IMR-90 (cell line): ENCODE measurements at regions not wholly inside any gene's neighbourhood (a gene's known extent, or its start where the extent isn't known, plus 50 kb on each side); places are given as distances from the start of the nearest gene placed in this dataset.

Experiments
- ATAC-seq: fragments of 200-7000 bp; cut with Tn5 transposase; 2 replicates; pipeline ENCODE4 v1.9.1; 2020; ENCODE audit warnings: low read depth, mild to moderate bottlenecking, moderate library complexity
- BruUV-seq: library from RNA; stranded (reverse); fragments of 400-500 nt; replicated peaks from 2 replicates; lab custom pipeline; 2021; lab: Mats Ljungman, UMichigan
- CTCF ChIA-PET: fragments of 300-600 bp; formaldehyde crosslinking; extraction: SDS; loops from one replicate; lab custom pipeline; 2021; ENCODE audit warnings: antibody characterized with exemption; lab: Yijun Ruan, JAX
- POLR2A ChIA-PET: fragments of 300-600 bp; sonication (Branson Sonifier 250); formaldehyde crosslinking; loops from one replicate; lab custom pipeline; 2022; ENCODE audit warnings: antibody characterized with exemption; ENCODE audit not compliant: unreplicated experiment; lab: Charles Lee
- DNase-seq: peaks from one replicate; pipeline ENCODE4 v3.0.0; 2013
- H2AFZ ChIP-seq: replicated peaks from 2 replicates; pipeline ENCODE3; 2013; ENCODE audit warnings: low read length, mild to moderate bottlenecking; ENCODE audit not compliant: poor library complexity
- H2AK5ac ChIP-seq: 2 replicates; pipeline ENCODE4 v1.6.1; 2013; ENCODE audit warnings: low read depth, low read length, inconsistent platforms
- H2AK9ac ChIP-seq: replicated peaks from 2 replicates; pipeline ENCODE3; 2013; ENCODE audit warnings: mild to moderate bottlenecking, low read depth, low read length, moderate library complexity; ENCODE audit not compliant: poor library complexity
- H2BK120ac ChIP-seq: 2 replicates; pipeline ENCODE4 v1.6.1; 2013; ENCODE audit warnings: low read depth, low read length, inconsistent platforms
- H2BK15ac ChIP-seq: 3 replicates; pipeline ENCODE4 v1.6.1; 2013; ENCODE audit warnings: low read depth, low read length, inconsistent platforms
- H2BK20ac ChIP-seq: 2 replicates; pipeline ENCODE4 v1.6.1; 2013; ENCODE audit warnings: low read depth, mild to moderate bottlenecking, inconsistent platforms, low read length, moderate library complexity
- H2BK5ac ChIP-seq: 2 replicates; pipeline ENCODE4 v1.6.1; 2013; ENCODE audit warnings: mild to moderate bottlenecking, low read depth, low read length, inconsistent platforms; ENCODE audit not compliant: poor library complexity, severe bottlenecking
- H3K14ac ChIP-seq: replicated peaks from 2 replicates; pipeline ENCODE4 v1.6.1; 2013; ENCODE audit warnings: low read depth, low read length, inconsistent platforms
- H3K18ac ChIP-seq: 2 replicates; pipeline ENCODE4 v1.6.1; 2013; ENCODE audit warnings: low read depth, low read length, control low read depth
- H3K23ac ChIP-seq: 2 replicates; pipeline ENCODE4 v1.6.1; 2013; ENCODE audit warnings: low read depth, low read length, inconsistent platforms
- H3K27ac ChIP-seq: 2 replicates; pipeline ENCODE4 v1.5.1; 2013; ENCODE audit warnings: mild to moderate bottlenecking, control low read depth, low read length; ENCODE audit not compliant: insufficient read depth
- H3K27me3 ChIP-seq: 2 replicates; pipeline ENCODE4 v1.6.1; 2013; ENCODE audit warnings: low read length; ENCODE audit not compliant: control insufficient read depth, insufficient read depth
- H3K36me3 ChIP-seq: 2 replicates; pipeline ENCODE4 v1.6.1; 2013; ENCODE audit warnings: low read length, mixed read lengths; ENCODE audit not compliant: control insufficient read depth, insufficient read depth
- H3K4ac ChIP-seq: 2 replicates; pipeline ENCODE4 v1.6.1; 2013; ENCODE audit warnings: low read depth, low read length, inconsistent platforms
- H3K4me1 ChIP-seq: 2 replicates; pipeline ENCODE4 v1.6.1; 2013; ENCODE audit warnings: low read length, mixed read lengths; ENCODE audit not compliant: control insufficient read depth, insufficient read depth
- H3K4me2 ChIP-seq: 2 replicates; pipeline ENCODE4 v1.6.1; 2013; ENCODE audit warnings: low read depth, mild to moderate bottlenecking, control low read depth, low read length, moderate library complexity
- H3K4me3 ChIP-seq: 2 replicates; pipeline ENCODE4 v1.5.1; 2013; ENCODE audit warnings: low read depth, mild to moderate bottlenecking, control low read depth, low read length, moderate library complexity; ENCODE audit not compliant: insufficient read depth
- H3K56ac ChIP-seq: 2 replicates; pipeline ENCODE4 v1.6.1; 2013; ENCODE audit warnings: low read length, inconsistent platforms; ENCODE audit not compliant: insufficient read depth; ENCODE audit errors: extremely low read depth
- H3K79me1 ChIP-seq, 2 experiments: 2 replicates each; pipeline ENCODE4 v1.6.1; 2013; ENCODE audit warnings: low read length in 2 of 2, inconsistent platforms in 1 of 2, low read depth in 1 of 2
- H3K9ac ChIP-seq: 2 replicates; pipeline ENCODE4 v1.6.1; 2013; ENCODE audit warnings: low read depth, low read length, control low read depth
- H3K9me1 ChIP-seq: 2 replicates; pipeline ENCODE4 v1.6.1; 2013; ENCODE audit warnings: low read length, inconsistent platforms; ENCODE audit not compliant: insufficient read depth
- H3K9me3 ChIP-seq: 2 replicates; pipeline ENCODE4 v1.6.1; 2013; ENCODE audit warnings: low read length; ENCODE audit not compliant: control insufficient read depth, insufficient read depth
- H4K20me1 ChIP-seq: 2 replicates; pipeline ENCODE4 v1.6.1; 2013; ENCODE audit warnings: low read length, inconsistent platforms; ENCODE audit not compliant: insufficient read depth
- H4K5ac ChIP-seq: 2 replicates; pipeline ENCODE4 v1.6.1; 2013; ENCODE audit warnings: mild to moderate bottlenecking, low read depth, low read length, control low read depth
- H4K8ac ChIP-seq, 2 experiments: 2 replicates each; pipeline ENCODE4 v1.6.1; 2013; ENCODE audit warnings: low read depth in 2 of 2, low read length in 2 of 2, control low read depth in 1 of 2, inconsistent platforms in 1 of 2
- H4K91ac ChIP-seq: 2 replicates; pipeline ENCODE4 v1.6.1; 2013; ENCODE audit warnings: low read depth, low read length, inconsistent platforms; ENCODE audit not compliant: insufficient read depth
- BHLHE40 ChIP-seq: fragments of 150-350 bp; IDR thresholded peaks from 2 replicates; pipeline ENCODE4 v1.6.1; 2016; ENCODE audit warnings: mild to moderate bottlenecking, low read depth, low read length
- CEBPB ChIP-seq: IDR thresholded peaks from 2 replicates; pipeline ENCODE4 v1.6.1; 2012; ENCODE audit warnings: low read depth, low read length, improper control_type of control experiment
- CHD1 ChIP-seq: IDR thresholded peaks from 2 replicates; pipeline ENCODE4 v1.6.1; 2012; ENCODE audit warnings: low read depth, low read length, improper control_type of control experiment
- CTCF ChIP-seq: conservative IDR thresholded peaks from 2 replicates; pipeline ENCODE4 v1.5.1; 2012; ENCODE audit warnings: mild to moderate bottlenecking, low read depth, low read length, improper control_type of control experiment
- FOS ChIP-seq: fragments of 150-350 bp; IDR thresholded peaks from 2 replicates; pipeline ENCODE4 v1.6.1; 2016; ENCODE audit warnings: low read depth, low read length
- MAFK ChIP-seq: IDR thresholded peaks from 2 replicates; pipeline ENCODE4 v1.6.1; 2012; ENCODE audit warnings: low read depth, low read length, improper control_type of control experiment
- MAZ ChIP-seq: IDR thresholded peaks from 2 replicates; pipeline ENCODE4 v1.6.1; 2012; ENCODE audit warnings: low read depth, mild to moderate bottlenecking, low read length, improper control_type of control experiment, moderate library complexity, borderline replicate concordance
- MXI1 ChIP-seq: IDR thresholded peaks from 2 replicates; pipeline ENCODE4 v1.6.1; 2012; ENCODE audit warnings: low read depth, mild to moderate bottlenecking, low read length, moderate library complexity, borderline replicate concordance
- NFE2L2 ChIP-seq: fragments of 150-350 bp; IDR thresholded peaks from 2 replicates; pipeline ENCODE4 v1.6.1; 2016; ENCODE audit warnings: low read depth, mild to moderate bottlenecking, low read length
- POLR2A ChIP-seq: IDR thresholded peaks from 2 replicates; pipeline ENCODE4 v1.6.1; 2012; ENCODE audit warnings: mild to moderate bottlenecking, low read depth, low read length
- RAD21 ChIP-seq: IDR thresholded peaks from 2 replicates; pipeline ENCODE4 v1.6.1; 2012; ENCODE audit warnings: low read length, improper control_type of control experiment
- RCOR1 ChIP-seq: IDR thresholded peaks from 2 replicates; pipeline ENCODE4 v1.6.1; 2012; ENCODE audit warnings: mild to moderate bottlenecking, low read length, improper control_type of control experiment; ENCODE audit not compliant: insufficient replicate concordance
- RFX5 ChIP-seq: IDR thresholded peaks from 2 replicates; pipeline ENCODE4 v1.8.0; 2012; ENCODE audit warnings: low read depth, mild to moderate bottlenecking, low read length, moderate library complexity
- SMC3 ChIP-seq: fragments of 150-350 bp; IDR thresholded peaks from 2 replicates; pipeline ENCODE4 v1.6.1; 2016; ENCODE audit warnings: low read depth, mild to moderate bottlenecking, antibody characterized with exemption, low read length, moderate library complexity
- WGBS, 2 experiments: methylation state at CpG; one replicate each; pipeline versions ENCODE4 v1.1.5 to v1.1.7; 2013; ENCODE audit warnings: missing lambda C conversion rate in 2 of 2; ENCODE audit not compliant: insufficient read length in 1 of 2; ENCODE audit errors: extremely low coverage in 2 of 2; 5-methylcytosine and 5-hydroxymethylcytosine counted together
- dilution Hi-C: fragments of 300-500 bp; cut with HindIII; formaldehyde crosslinking; loops from one replicate; pipeline ENCODE4 v1.14.3; 2018; ENCODE audit warnings: low sequenced_read_pairs; ENCODE audit not compliant: unreplicated experiment
- in situ Hi-C: fragments of 300-500 bp; cut with MboI; formaldehyde crosslinking; loops from 3 replicates; pipeline ENCODE4 v1.14.3; 2019; ENCODE audit warnings: low sequenced_read_pairs, inconsistent platforms, mixed read lengths
- intact Hi-C: fragments of 100-400 bp; cut with micrococcal nuclease; formaldehyde crosslinking; loops from 2 replicates; pipeline ENCODE4 v1.10.0; 2022
- TF ChIP-seq, protein P1 (sequence below): fragments of 150-350 bp; IDR thresholded peaks from 2 replicates; pipeline ENCODE4 v1.6.1; 2016; ENCODE audit warnings: low read depth, mild to moderate bottlenecking, low read length, moderate library complexity, borderline replicate concordance
- TF ChIP-seq, protein P2 (sequence below): fragments of 150-350 bp; IDR thresholded peaks from 2 replicates; pipeline ENCODE4 v1.6.1; 2017; ENCODE audit warnings: mild to moderate bottlenecking, antibody characterized with exemption, low read length, low read depth

DNA sequence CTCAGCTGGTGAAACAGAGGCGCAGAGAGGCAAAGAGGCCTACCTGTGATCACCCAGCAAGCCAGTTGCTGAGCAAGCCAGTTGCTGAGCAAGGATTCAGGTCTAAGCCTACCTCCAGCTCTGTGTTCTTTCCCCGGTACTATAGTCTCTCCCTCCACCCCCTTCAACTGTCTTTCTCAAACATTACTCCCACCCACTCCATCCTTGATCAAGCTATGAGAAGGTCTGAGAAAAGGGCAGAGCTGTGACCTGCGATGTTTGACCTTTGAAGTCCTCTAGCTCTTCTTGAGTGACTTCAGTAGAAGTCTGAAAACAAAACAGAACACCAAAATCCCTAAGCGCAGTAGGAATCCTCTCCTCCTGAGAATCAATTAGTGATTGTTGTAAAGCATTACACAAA lies 665.2 kb upstream of the ID2 start:
- dilution Hi-C loops (no loop called here), intact Hi-C loops (no loop called here), in situ Hi-C loops (no loop called here)
- H3K9me1 ChIP-seq: no peaks in the 10 kb centered on the region
- H2BK120ac ChIP-seq: no peak overlapping the region
- no peaks in the 10 kb centered on the region for H4K20me1 ChIP-seq
- no peak overlapping the region for H2AFZ ChIP-seq
- no peaks in the 10 kb centered on the region for H3K79me1 ChIP-seq
- H4K8ac ChIP-seq: no peak overlapping the region
- no peak overlapping the region for H2AK5ac ChIP-seq
- ChIA-PET CTCF (no interaction called here), POLR2A (no interaction called here)
- H3K27me3 ChIP-seq: no peaks in the 10 kb centered on the region
- no peak overlapping the region for H4K91ac ChIP-seq
- no peak overlapping the region for H2BK5ac ChIP-seq
- no peak overlapping the region for H3K4me2 ChIP-seq
- H3K4me1 ChIP-seq: no peaks in the 10 kb centered on the region
- no peak overlapping the region for H3K27ac ChIP-seq
- DNase-seq (no peak), ATAC-seq (no peak)
- no peaks in the 10 kb centered on the region for H3K36me3 ChIP-seq
- H3K18ac ChIP-seq: no peak overlapping the region
- TF ChIP-seq BHLHE40: no peak
- no peak for TF ChIP-seq CEBPB
- no peak for TF ChIP-seq SMC3
- no peak for TF ChIP-seq POLR2A
- no peak for TF ChIP-seq RCOR1
- TF ChIP-seq MXI1: no peak
- TF ChIP-seq, protein P1, sequence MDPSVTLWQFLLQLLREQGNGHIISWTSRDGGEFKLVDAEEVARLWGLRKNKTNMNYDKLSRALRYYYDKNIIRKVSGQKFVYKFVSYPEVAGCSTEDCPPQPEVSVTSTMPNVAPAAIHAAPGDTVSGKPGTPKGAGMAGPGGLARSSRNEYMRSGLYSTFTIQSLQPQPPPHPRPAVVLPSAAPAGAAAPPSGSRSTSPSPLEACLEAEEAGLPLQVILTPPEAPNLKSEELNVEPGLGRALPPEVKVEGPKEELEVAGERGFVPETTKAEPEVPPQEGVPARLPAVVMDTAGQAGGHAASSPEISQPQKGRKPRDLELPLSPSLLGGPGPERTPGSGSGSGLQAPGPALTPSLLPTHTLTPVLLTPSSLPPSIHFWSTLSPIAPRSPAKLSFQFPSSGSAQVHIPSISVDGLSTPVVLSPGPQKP: no peak
- no peak for TF ChIP-seq RAD21
- TF ChIP-seq CTCF: no peak
- no peak for TF ChIP-seq CHD1
- TF ChIP-seq FOS: no peak
- no peak for TF ChIP-seq RFX5
- TF ChIP-seq NFE2L2: no peak
- no peak for TF ChIP-seq MAFK
- TF ChIP-seq, protein P2, sequence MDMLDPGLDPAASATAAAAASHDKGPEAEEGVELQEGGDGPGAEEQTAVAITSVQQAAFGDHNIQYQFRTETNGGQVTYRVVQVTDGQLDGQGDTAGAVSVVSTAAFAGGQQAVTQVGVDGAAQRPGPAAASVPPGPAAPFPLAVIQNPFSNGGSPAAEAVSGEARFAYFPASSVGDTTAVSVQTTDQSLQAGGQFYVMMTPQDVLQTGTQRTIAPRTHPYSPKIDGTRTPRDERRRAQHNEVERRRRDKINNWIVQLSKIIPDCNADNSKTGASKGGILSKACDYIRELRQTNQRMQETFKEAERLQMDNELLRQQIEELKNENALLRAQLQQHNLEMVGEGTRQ: no peak
- no peak for TF ChIP-seq MAZ
- no peak overlapping the region for H3K4me3 ChIP-seq
- no peak overlapping the region for H3K14ac ChIP-seq
- H2AK9ac ChIP-seq: no peak overlapping the region
- H3K9me3 ChIP-seq: no peaks in the 10 kb centered on the region
- H4K5ac ChIP-seq: no peak overlapping the region
- H3K56ac ChIP-seq: no peak overlapping the region
- H3K23ac ChIP-seq: no peak overlapping the region
- BruUV-seq: no TSS peak
- 40% methylated on average over 1 of the region's 4 CpGs; no CpG with 5 or more reads in 1 of the 2 experiments for WGBS, 2 experiments
- H3K9ac ChIP-seq: no peak overlapping the region
- no peak overlapping the region for H3K4ac ChIP-seq
- H2BK20ac ChIP-seq: no peak overlapping the region
- no peak overlapping the region for H2BK15ac ChIP-seq
